IPS-18a (cell line): ENCODE measurements at regions not wholly inside any gene's neighbourhood (a gene's known extent, or its start where the extent isn't known, plus 50 kb on each side); places are given as distances from the start of the nearest gene placed in this dataset.

Source experiments
- H3K27ac ChIP-seq: one replicate; pipeline ENCODE4 v1.5.1; 2013; ENCODE audit warnings: low read length
- H3K27me3 ChIP-seq: one replicate; pipeline ENCODE4 v1.6.1; 2013; ENCODE audit warnings: mild to moderate bottlenecking, low read length; ENCODE audit not compliant: control insufficient read depth, insufficient read depth
- H3K36me3 ChIP-seq: one replicate; pipeline ENCODE4 v1.6.1; 2013; ENCODE audit warnings: low read depth, low read length; ENCODE audit not compliant: control insufficient read depth
- H3K4me1 ChIP-seq: one replicate; pipeline ENCODE4 v1.6.1; 2013; ENCODE audit warnings: low read depth, low read length; ENCODE audit not compliant: control insufficient read depth
- H3K4me3 ChIP-seq: one replicate; pipeline ENCODE4 v1.5.1; 2013; ENCODE audit warnings: low read length
- H3K9ac ChIP-seq: one replicate; pipeline ENCODE4 v1.6.1; 2013; ENCODE audit warnings: mild to moderate bottlenecking, low read length, moderate library complexity
- H3K9me3 ChIP-seq: one replicate; pipeline ENCODE4 v1.6.1; 2013; ENCODE audit warnings: low read depth, low read length; ENCODE audit not compliant: control insufficient read depth

- H3K27ac ChIP-seq = no peak overlapping the region
- no peaks in the 10 kb centered on the region for H3K27me3 ChIP-seq
- H3K4me3 ChIP-seq = no peak overlapping the region
- H3K9me3 ChIP-seq = no peaks in the 10 kb centered on the region
- no peaks in the 10 kb centered on the region for H3K4me1 ChIP-seq
- H3K9ac ChIP-seq = no peak overlapping the region
- H3K36me3 ChIP-seq = no peaks in the 10 kb centered on the region
Measured at GRCh38 chr13:107066355-107066754, 498.4 kb upstream of the ARGLU1 start.

GRCh38 chr13:107065036-107065435 lies 497.1 kb upstream of the ARGLU1 start:
- Histone ChIP-seq H3K27ac (no peak overlapping the region), H3K9ac (no peak overlapping the region), H3K9me3 (no peaks in the 10 kb centered on the region), H3K36me3 (no peaks in the 10 kb centered on the region), H3K27me3 (no peaks in the 10 kb centered on the region), H3K4me1 (no peaks in the 10 kb centered on the region), H3K4me3 (no peak overlapping the region)

GRCh38 chr13:107057028-107057631 lies 489.2 kb upstream of the ARGLU1 start:
- H3K9me3 ChIP-seq = no peaks in the 10 kb centered on the region
- no peaks in the 10 kb centered on the region for H3K27me3 ChIP-seq
- no peak overlapping the region for H3K9ac ChIP-seq
- H3K36me3 ChIP-seq = no peaks in the 10 kb centered on the region
- no peak overlapping the region for H3K4me3 ChIP-seq
- no peaks in the 10 kb centered on the region for H3K4me1 ChIP-seq
- H3K27ac ChIP-seq = no peak overlapping the region

GRCh38 chr13:107043021-107043956 lies 475.4 kb upstream of the ARGLU1 start:
- H3K36me3 ChIP-seq = no peaks in the 10 kb centered on the region
- H3K9ac ChIP-seq = no peak overlapping the region
- no peaks in the 10 kb centered on the region for H3K4me1 ChIP-seq
- no peak overlapping the region for H3K27ac ChIP-seq
- no peaks in the 10 kb centered on the region for H3K27me3 ChIP-seq
- H3K9me3 ChIP-seq = no peaks in the 10 kb centered on the region
- H3K4me3 ChIP-seq = no peak overlapping the region

- no peak overlapping the region for H3K27ac ChIP-seq
- no peaks in the 10 kb centered on the region for H3K36me3 ChIP-seq
- no peaks in the 10 kb centered on the region for H3K9me3 ChIP-seq
- H3K4me3 ChIP-seq = no peak overlapping the region
- no peak overlapping the region for H3K9ac ChIP-seq
- H3K27me3 ChIP-seq = no peaks in the 10 kb centered on the region
- peaks cover 14% of the 10 kb centered on the region for H3K4me1 ChIP-seq
Measured at GRCh38 chr13:107035778-107036177, 467.8 kb upstream of the ARGLU1 start.

GRCh38 chr13:107035186-107035585 lies 467.2 kb upstream of the ARGLU1 start:
- Histone ChIP-seq H3K27me3 (no peaks in the 10 kb centered on the region), H3K9me3 (no peaks in the 10 kb centered on the region), H3K4me1 (peaks cover 14% of the 10 kb centered on the region), H3K9ac (no peak overlapping the region), H3K27ac (no peak overlapping the region), H3K4me3 (no peak overlapping the region), H3K36me3 (no peaks in the 10 kb centered on the region)

- H3K27ac ChIP-seq = no peak overlapping the region
- no peaks in the 10 kb centered on the region for H3K9me3 ChIP-seq
- H3K4me1 ChIP-seq = peaks cover 14% of the 10 kb centered on the region
- no peaks in the 10 kb centered on the region for H3K27me3 ChIP-seq
- no peak overlapping the region for H3K9ac ChIP-seq
- H3K4me3 ChIP-seq = no peak overlapping the region
- H3K36me3 ChIP-seq = no peaks in the 10 kb centered on the region
Measured at GRCh38 chr13:107034236-107034872, 466.4 kb upstream of the ARGLU1 start.

GRCh38 chr13:107031716-107032115 lies 463.8 kb upstream of the ARGLU1 start:
- Histone ChIP-seq H3K9ac (no peak overlapping the region), H3K9me3 (no peaks in the 10 kb centered on the region), H3K4me3 (no peak overlapping the region), H3K36me3 (no peaks in the 10 kb centered on the region), H3K4me1 (peaks cover 14% of the 10 kb centered on the region), H3K27me3 (no peaks in the 10 kb centered on the region), H3K27ac (no peak overlapping the region)

GRCh38 chr13:107028751-107029150 lies 460.8 kb upstream of the ARGLU1 start:
- Histone ChIP-seq H3K9me3 (no peaks in the 10 kb centered on the region), H3K4me3 (no peak overlapping the region), H3K4me1 (no peaks in the 10 kb centered on the region)

GRCh38 chr13:107025991-107026390 lies 458.1 kb upstream of the ARGLU1 start:
- Histone ChIP-seq H3K9me3 (no peaks in the 10 kb centered on the region), H3K4me1 (no peaks in the 10 kb centered on the region), H3K36me3 (no peaks in the 10 kb centered on the region), H3K4me3 (no peak overlapping the region), H3K27me3 (no peaks in the 10 kb centered on the region), H3K27ac (no peak overlapping the region), H3K9ac (no peak overlapping the region)

More at GRCh38 chr13:107028751-107029150, 460.8 kb upstream of the ARGLU1 start:
- H3K36me3 ChIP-seq = no peaks in the 10 kb centered on the region
- H3K27ac ChIP-seq = no peak overlapping the region
- H3K27me3 ChIP-seq = no peaks in the 10 kb centered on the region
- no peak overlapping the region for H3K9ac ChIP-seq

- no peaks in the 10 kb centered on the region for H3K27me3 ChIP-seq
Measured at GRCh38 chr13:107023335-107023734, 455.4 kb upstream of the ARGLU1 start.

More at GRCh38 chr13:107023335-107023734, 455.4 kb upstream of the ARGLU1 start:
- H3K9me3 ChIP-seq = no peaks in the 10 kb centered on the region
- H3K27ac ChIP-seq = no peak overlapping the region
- H3K4me1 ChIP-seq = no peaks in the 10 kb centered on the region
- no peaks in the 10 kb centered on the region for H3K36me3 ChIP-seq
- H3K9ac ChIP-seq = no peak overlapping the region
- H3K4me3 ChIP-seq = no peak overlapping the region
